Hepatocyte (in vitro differentiated cells): ENCODE measurements at regions not wholly inside any gene's neighbourhood (a gene's known extent, or its start where the extent isn't known, plus 50 kb on each side); places are given as distances from the start of the nearest gene placed in this dataset.

Experiments
- CTCF ChIP-seq: fragments of 200-600 bp; sonication (generic); IDR thresholded peaks from 2 replicates; pipeline ENCODE4 v1.5.1; 2016; ENCODE audit warnings: antibody characterized with exemption, mild to moderate bottlenecking; ENCODE audit not compliant: poor library complexity
- EZH2 ChIP-seq: fragments of 200-600 bp; sonication (generic); IDR thresholded peaks from 2 replicates; pipeline ENCODE4 v1.6.1; 2016; ENCODE audit warnings: antibody characterized with exemption, mild to moderate bottlenecking, borderline replicate concordance

DNA sequence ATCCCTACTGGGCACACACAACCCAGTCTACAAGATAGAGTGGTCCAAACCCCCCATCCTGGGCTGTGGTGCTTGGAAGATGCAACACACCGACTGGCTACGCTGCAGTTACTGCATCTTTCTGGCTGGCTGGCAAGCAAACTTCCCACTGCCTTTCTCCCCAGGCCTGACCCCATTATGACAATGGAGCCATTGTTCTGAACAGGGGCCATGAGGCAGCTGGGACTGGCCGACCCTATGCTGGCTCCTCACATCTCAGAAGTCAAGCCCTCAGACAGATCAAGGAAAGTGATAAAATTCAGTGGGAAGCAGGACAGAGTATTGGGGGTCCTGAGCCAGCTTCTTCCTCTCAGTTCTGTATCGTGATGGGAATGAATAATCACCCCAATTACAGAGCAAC, 364.1 kb upstream of the ASIC2 start:
- TF ChIP-seq CTCF (no peak), EZH2 (no peak)
